ENCODE measurements at regions not wholly inside any gene's neighbourhood (a gene's known extent, or its start where the extent isn't known, plus 50 kb on each side); places are given as distances from the start of the nearest gene placed in this dataset.

DNA sequence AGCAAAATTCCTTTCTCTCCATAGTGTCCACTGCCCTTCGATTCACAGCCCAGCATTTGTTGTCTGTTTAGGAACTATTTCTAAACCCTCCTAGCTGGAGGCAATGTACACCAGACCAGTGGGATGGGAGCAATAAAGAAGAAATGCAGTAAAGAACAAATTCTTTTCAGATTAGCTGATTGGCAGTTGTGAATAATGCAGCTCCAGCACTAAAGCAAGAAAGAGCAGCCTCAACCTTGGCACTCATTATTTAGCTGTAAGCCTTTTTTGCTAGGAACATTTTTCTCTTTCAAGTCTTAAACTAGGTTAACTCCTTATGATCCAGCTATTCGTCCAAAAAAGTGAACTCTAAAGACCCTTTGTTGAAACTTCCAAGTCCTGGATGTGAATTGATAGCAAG is 580.5 kb upstream of the STXBP6 start:
- TF ChIP-seq, protein P1, sequence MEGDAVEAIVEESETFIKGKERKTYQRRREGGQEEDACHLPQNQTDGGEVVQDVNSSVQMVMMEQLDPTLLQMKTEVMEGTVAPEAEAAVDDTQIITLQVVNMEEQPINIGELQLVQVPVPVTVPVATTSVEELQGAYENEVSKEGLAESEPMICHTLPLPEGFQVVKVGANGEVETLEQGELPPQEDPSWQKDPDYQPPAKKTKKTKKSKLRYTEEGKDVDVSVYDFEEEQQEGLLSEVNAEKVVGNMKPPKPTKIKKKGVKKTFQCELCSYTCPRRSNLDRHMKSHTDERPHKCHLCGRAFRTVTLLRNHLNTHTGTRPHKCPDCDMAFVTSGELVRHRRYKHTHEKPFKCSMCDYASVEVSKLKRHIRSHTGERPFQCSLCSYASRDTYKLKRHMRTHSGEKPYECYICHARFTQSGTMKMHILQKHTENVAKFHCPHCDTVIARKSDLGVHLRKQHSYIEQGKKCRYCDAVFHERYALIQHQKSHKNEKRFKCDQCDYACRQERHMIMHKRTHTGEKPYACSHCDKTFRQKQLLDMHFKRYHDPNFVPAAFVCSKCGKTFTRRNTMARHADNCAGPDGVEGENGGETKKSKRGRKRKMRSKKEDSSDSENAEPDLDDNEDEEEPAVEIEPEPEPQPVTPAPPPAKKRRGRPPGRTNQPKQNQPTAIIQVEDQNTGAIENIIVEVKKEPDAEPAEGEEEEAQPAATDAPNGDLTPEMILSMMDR (IDR thresholded peaks at IDR 0.05) = no peak
- TF ChIP-seq POLR2A (IDR thresholded peaks at IDR 0.05) (no peak), EP300 (IDR thresholded peaks at IDR 0.05) (no peak)
